HG03342 (cell line): ENCODE measurements at regions not wholly inside any gene's neighbourhood (a gene's known extent, or its start where the extent isn't known, plus 50 kb on each side); places are given as distances from the start of the nearest gene placed in this dataset.
A peak's percentile ranks its signal among the peaks of the same experiment; 100 is the strongest.

Experiments
- ATAC-seq: cut with Tn5 transposase; IDR thresholded peaks from one replicate; pipeline ENCODE4 v1.9.1; 2021; ENCODE audit warnings: mild to moderate bottlenecking, moderate library complexity; ENCODE audit not compliant: unreplicated experiment

DNA sequence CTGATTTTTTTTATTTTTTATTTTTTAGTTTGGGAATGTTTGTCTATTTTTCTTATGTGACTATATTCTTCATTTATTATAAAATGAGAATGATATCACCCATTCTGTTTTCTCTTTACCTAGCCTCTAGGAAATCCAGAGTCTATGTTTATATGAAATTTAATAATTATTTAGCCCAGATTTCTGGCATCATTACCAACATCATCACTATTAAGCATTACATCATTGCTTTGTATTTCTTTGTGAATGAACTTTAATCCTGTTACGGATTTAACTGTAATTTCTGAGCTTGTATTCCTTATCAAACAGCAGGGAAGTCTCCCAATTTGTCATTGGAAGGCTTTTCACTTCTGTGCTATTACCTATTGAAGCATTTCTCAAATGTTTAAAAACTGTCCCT lies 72.7 kb upstream of the NOX3 start:
- ATAC-seq = no peak

- ATAC-seq = no peak
These were observed 71.8 kb upstream of the NOX3 start for GRCh38 chr6:155527443-155527842.

GRCh38 chr6:155523821-155524651 lies 68.4 kb upstream of the NOX3 start:
- ATAC-seq = no peak

DNA sequence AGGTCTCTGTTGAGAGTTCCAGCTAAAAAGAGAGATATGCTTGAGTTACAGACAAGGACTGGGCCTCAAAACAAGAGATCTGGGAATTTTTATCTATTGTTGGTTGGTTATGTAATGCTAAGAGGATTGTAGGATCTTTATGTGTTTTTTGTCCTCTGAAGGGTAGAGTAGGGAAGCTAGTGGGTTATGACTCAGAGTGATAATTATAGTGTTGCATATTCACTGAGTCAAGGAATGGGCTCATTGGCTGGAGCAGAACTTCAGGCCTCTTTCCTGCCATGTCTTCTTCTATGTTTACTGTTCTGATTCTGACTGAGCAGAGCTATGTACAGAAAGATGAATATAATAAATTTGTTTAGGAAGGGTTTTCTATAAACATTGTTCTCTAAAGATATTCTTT lies 66.1 kb upstream of the NOX3 start:
- no peak for ATAC-seq

- ATAC-seq = no peak
These were observed 64.4 kb upstream of the NOX3 start for GRCh38 chr6:155520078-155520477.

DNA sequence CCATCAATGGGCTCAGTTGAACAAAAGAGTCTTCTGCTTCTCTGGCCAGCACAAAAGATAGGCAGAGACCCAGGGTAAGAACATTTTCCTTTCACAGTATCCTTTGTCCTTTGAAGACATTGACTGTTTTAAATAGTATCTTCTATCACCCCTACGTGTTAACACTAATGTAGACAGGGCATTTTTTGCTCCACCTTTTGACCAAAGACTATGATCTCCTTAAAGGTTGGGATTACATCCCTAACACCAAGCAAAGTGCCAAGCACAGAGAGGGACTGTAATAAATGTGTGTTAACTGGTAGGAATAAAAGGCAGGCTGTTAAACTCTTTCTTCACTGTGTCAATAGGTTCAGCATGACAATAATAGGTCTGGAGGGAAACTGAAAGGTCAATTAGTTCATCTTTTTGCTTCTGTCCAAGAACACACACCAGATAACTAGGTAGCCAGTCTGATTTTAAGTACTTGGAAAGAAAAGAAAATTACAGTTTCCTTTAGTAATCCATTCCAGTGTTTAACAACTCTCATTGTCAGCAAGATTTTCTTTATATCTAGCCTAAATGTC lies 63.6 kb upstream of the NOX3 start:
- no peak for ATAC-seq

GRCh38 chr6:155517294-155517693 lies 61.7 kb upstream of the NOX3 start:
- ATAC-seq = no peak

DNA sequence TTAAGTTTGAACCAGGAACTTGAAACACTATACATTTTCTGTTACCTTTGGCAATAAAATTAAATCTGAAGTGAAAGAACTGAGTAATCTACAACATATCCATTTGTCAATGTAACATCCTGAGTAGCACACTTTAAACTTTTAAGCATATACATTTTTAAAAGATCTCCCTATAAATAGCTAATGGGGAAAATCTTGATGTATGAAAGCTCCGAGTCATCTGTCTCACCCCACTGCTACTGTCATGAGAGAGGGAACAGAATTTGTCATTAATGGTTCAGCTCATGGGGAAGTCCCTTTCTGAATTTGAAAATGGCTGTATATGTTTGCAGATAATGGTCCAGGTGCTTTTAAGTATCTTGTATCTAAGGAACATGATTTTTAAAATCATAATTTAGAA lies 55.2 kb upstream of the NOX3 start:
- peak; percentile 96 for ATAC-seq

- no peak for ATAC-seq
These were observed 54.3 kb upstream of the NOX3 start for GRCh38 chr6:155509743-155510475.

DNA sequence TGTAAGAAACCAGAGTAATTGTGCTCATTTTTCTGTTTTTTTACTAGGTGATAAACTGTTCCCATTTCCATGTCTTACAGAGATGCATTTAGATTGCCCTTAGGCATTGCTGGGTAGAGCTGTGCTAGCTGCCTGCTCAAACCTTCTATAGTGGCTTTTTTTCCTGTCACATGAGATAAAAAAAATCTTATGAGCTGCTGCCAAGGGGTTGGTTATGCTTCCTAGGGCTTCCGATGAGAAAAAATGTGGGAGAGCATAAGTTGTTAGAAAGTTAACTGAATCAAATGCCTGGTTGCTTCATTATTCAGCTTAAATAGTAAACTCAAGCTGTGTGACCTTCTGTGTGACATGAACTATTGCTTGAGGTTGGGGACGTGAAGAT lies 50.0 kb upstream of the NOX3 start:
- no peak for ATAC-seq
